Psoas muscle (tissue), 7 donors: ENCODE measurements at regions not wholly inside any gene's neighbourhood (a gene's known extent, or its start where the extent isn't known, plus 50 kb on each side); places are given as distances from the start of the nearest gene placed in this dataset.
"Not testable (repeated sequence)": the region's sequence is repeated elsewhere in the genome, so short reads cannot be mapped to it uniquely, and the experiment has no call there.

Source experiments
- ATAC-seq, 4 donors: fragments of 200-7000 bp; cut with Tn5 transposase; one replicate each; pipeline ENCODE4 v1.9.1; 2020; ENCODE audit warnings: moderate library complexity in 3 of 4, mild to moderate bottlenecking in 2 of 4
- DNase-seq, 2 donors: peaks; one replicate each; pipeline ENCODE4 v3.0.0-alpha.2; 2020
- H3K27ac ChIP-seq: fragments of 200-600 bp; one replicate; pipeline ENCODE4 v1.8.0; 2022
- H3K27me3 ChIP-seq, 3 donors: fragments of 200-600 bp in 1 of 3; one replicate each; pipeline versions ENCODE4 v1.6.1 to v1.8.0; 2013 to 2022; ENCODE audit warnings: low read length in 2 of 3, mild to moderate bottlenecking in 2 of 3, moderate library complexity in 1 of 3; ENCODE audit not compliant: insufficient read depth in 3 of 3
- H3K36me3 ChIP-seq, 2 donors: fragments of 200-600 bp in 1 of 2; one replicate each; pipeline versions ENCODE4 v1.6.1 to v1.8.0; 2013 to 2022; ENCODE audit warnings: low read depth in 1 of 2, mild to moderate bottlenecking in 1 of 2, moderate library complexity in 1 of 2; ENCODE audit not compliant: insufficient read depth in 1 of 2
- H3K4me1 ChIP-seq: fragments of 200-600 bp; one replicate; pipeline ENCODE4 v1.8.0; 2022
- H3K4me3 ChIP-seq: fragments of 200-600 bp; one replicate; pipeline ENCODE4 v1.8.0; 2022; ENCODE audit warnings: mild to moderate bottlenecking
- H3K9me3 ChIP-seq: fragments of 200-600 bp; one replicate; pipeline ENCODE4 v1.8.0; 2022
- CTCF ChIP-seq: fragments of 200-600 bp; IDR thresholded peaks from one replicate; pipeline ENCODE4 v1.8.0; 2022; ENCODE audit warnings: antibody characterized with exemption
- WGBS, 3 donors: extraction: QIAGEN DNeasy Blood & Tissue Kit; methylation state at CpG; one replicate each; pipeline versions ENCODE4 v1.1.6 to v1.1.7; 2013; 5-methylcytosine and 5-hydroxymethylcytosine counted together
- intact Hi-C, 2 donors: fragments of 100-400 bp; cut with DNase I; formaldehyde crosslinking; loops; one replicate each; pipeline versions ENCODE4 v1.11.0 to v1.14.2; 2022
- donor health status: healthy with polysubstance abuse.
- donor health status: DM: no; HTN: no; CAD: no; lungs with moderate emphysema.
- donor health status: Bipolar disorder and iron deficiency.
- donor health status: healthy.
- donor health status: DM: yes; HTN: yes; CAD: no.
- donor health status: DM: no; HTN: no; CAD: no.
- donor health status: DM: yes; HTN: yes; CAD: no.

DNA sequence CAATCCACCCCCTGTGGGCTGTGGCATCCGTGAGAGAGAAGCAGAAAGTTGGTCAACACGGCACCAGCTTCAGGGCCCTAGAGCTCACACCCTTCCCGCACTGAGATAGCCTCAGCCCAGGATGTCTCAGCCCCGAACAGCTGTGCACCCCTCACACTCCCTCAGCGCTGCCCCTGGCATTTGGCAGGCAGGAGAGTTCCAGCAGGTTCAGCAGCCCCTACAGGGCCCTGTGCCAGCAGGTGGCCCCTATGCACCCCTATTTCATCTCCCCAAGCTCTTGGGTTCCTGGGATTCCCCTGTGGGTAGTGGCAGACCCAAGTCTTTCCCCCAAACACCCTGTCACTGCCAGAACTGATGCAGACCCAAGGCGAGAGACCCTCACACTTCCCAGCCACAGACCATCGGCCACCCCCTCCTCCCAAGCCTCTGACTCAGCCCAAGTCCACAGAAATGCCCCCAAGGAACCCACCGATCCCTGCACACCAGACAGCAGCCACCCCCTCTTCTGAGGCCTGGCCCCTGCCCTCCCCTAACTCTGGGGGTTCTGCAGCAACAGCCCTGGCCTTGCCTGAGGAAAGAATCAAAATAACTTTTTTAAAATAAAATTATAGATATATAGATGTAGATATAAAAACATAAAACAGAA lies 183.6 kb downstream of the IGLL1 start:
- Histone ChIP-seq H3K27me3 (peaks cover 0 to 7% (median 5%) of the 10 kb centered on the region in 3 donors), H3K4me1 (no peaks in the 10 kb centered on the region), H3K27ac (no peak overlapping the region), H3K9me3 (no peaks in the 10 kb centered on the region), H3K4me3 (no peak overlapping the region), H3K36me3 (no peaks in the 10 kb centered on the region)
- no peak for TF ChIP-seq CTCF
- WGBS, 3 donors = 47 to 69% (median 57%) methylated on average over 8 of the region's 8 CpGs
- intact Hi-C loops = no loop called here
- no peak for ATAC-seq
- peak in 1 of 2 donors; percentile 33 for DNase-seq

- Histone ChIP-seq H3K4me1 (no peaks in the 10 kb centered on the region), H3K9me3 (no peaks in the 10 kb centered on the region), H3K4me3 (no peak overlapping the region), H3K36me3 (no peaks in the 10 kb centered on the region), H3K27me3 (peaks cover 0 to 3% (median under 1%) of the 10 kb centered on the region in 3 donors), H3K27ac (no peak overlapping the region)
- no peak for TF ChIP-seq CTCF
- 79 to 88% (median 85%) methylated on average over 11 to 14 of the region's 14 CpGs for WGBS, 3 donors
- DNase-seq = peak in 1 of 2 donors; percentile 51
- intact Hi-C loops = no loop called here
- no peak for ATAC-seq
These were observed 184.3 kb downstream of the IGLL1 start for GRCh38 chr22:23395530-23396361.

DNA sequence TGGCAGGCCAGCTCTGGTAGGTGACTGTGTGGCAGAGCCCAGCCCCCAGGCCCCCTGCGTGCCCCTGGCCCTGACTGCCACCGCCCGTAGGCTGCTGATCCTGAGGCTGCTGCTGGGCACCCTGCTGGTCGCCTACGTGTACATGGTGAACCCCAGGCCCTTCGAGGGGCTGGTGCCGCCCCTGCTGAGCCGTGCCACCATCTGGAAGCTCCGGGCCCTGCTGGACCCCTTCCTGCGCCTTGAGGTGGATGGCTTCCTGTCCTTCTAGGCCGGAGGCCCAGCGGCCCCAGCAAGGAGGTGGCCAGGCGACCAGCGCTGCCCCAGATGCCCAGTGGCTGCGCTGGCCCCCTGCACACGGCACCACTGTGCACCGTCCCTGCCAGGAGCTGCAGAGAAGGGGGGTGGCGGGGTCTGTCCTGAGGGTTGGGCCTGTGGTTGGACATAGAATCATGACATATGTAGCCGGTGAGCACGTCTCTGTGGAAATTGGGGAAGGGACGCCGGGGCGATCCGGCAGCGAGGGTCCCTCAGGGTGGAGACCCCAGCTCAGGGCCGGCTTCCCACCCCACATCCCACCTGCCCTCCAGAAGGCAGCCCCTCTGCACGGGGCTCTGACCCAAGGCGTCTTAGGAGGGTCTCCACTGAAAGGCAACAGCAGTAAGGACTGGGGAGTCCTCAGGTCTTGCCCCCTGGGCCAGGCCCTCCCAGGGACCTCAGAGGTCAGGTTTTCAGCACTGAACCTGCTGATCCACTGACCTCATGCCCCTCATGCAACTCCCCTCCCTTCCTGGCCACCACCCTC lies 185.4 kb downstream of the IGLL1 start:
- H3K36me3 ChIP-seq = no peaks in the 10 kb centered on the region
- intact Hi-C loops = no loop called here
- 85 to 90% (median 87%) methylated on average over 24 to 28 of the region's 28 CpGs for WGBS, 3 donors
- no peak overlapping the region for H3K27ac ChIP-seq
- H3K4me1 ChIP-seq = no peaks in the 10 kb centered on the region
- H3K9me3 ChIP-seq = no peaks in the 10 kb centered on the region
- H3K4me3 ChIP-seq = no peak overlapping the region
- H3K27me3 ChIP-seq = no peaks in the 10 kb centered on the region
- peak in 1 of 2 donors; percentile 35 for DNase-seq
- TF ChIP-seq CTCF = no peak
- ATAC-seq = no peak

- ATAC-seq (no peak), DNase-seq (peak in 1 of 2 donors; percentile 55)
- 82 to 90% (median 84%) methylated on average over 14 to 17 of the region's 17 CpGs for WGBS, 3 donors
- no peaks in the 10 kb centered on the region for H3K9me3 ChIP-seq
- no peak for TF ChIP-seq CTCF
- H3K27ac ChIP-seq = no peak overlapping the region
- intact Hi-C loops = no loop called here
- H3K36me3 ChIP-seq = no peaks in the 10 kb centered on the region
- H3K27me3 ChIP-seq = no peaks in the 10 kb centered on the region
- no peak overlapping the region for H3K4me3 ChIP-seq
- no peaks in the 10 kb centered on the region for H3K4me1 ChIP-seq
These were observed 186.3 kb downstream of the IGLL1 start for GRCh38 chr22:23393721-23394320.

- H3K36me3 ChIP-seq = not testable (repeated sequence)
- 41 to 60% (median 54%) methylated on average over 12 to 13 of the region's 14 CpGs for WGBS, 3 donors
These were observed 186.9 kb downstream of the IGLL1 start for GRCh38 chr22:23393199-23393598.

More at GRCh38 chr22:23393199-23393598, 186.9 kb downstream of the IGLL1 start:
- H3K27me3 ChIP-seq, DNase-seq, H3K4me1 ChIP-seq, H3K9me3 ChIP-seq, H3K27ac ChIP-seq, ATAC-seq, H3K4me3 ChIP-seq, intact Hi-C loops: not testable (repeated sequence)
